ENCODE measurements at regions not wholly inside any gene's neighbourhood (a gene's known extent, or its start where the extent isn't known, plus 50 kb on each side); places are given as distances from the start of the nearest gene placed in this dataset.
A peak's percentile ranks its signal among the peaks of the same experiment; 100 is the strongest.

DNA sequence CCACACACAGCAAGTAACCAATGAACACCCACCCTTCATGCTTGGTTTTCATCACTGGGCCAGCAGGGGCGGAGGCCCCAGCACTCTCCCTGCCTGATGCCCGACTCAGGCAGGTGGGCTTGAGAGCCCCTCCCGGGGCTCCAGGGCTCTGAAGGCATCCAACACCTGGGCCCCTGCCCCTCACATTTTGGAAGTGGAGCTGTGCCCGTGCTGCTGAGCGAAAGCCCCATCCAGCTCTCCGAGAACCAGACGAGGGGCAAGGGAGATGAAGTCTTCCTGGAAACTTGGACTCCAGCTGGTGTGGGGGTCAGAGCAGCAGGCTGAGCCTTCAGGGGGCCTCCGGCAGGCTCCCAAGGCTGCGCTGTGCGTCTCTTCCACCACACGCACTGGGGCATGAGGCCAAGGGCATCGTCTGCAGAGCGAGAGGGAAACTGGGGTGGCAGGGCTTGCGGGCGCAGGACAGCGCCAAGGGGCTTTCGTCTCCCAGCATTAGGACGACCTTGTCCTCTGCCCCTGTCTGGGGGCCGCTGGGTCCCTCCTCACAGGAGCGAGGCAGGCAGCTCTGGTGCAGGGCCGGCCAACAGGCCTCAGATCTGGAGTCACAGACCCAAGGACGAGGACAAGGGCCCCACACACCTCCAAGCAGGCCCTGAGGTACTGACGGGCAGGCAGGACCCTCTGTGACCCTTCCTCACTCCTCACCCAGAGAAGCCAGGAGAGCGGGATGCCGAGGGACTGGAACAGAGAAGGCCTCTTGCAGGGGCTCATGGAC, 108.3 kb upstream of the FAM20C start:
- DNase-seq (ENCODE audit: low read depth, low spot score) = no peak

GRCh38 chr7:84633-85020, 107.7 kb upstream of the FAM20C start:
- DNase-seq (ENCODE audit: low read depth, low spot score) = no peak

DNA sequence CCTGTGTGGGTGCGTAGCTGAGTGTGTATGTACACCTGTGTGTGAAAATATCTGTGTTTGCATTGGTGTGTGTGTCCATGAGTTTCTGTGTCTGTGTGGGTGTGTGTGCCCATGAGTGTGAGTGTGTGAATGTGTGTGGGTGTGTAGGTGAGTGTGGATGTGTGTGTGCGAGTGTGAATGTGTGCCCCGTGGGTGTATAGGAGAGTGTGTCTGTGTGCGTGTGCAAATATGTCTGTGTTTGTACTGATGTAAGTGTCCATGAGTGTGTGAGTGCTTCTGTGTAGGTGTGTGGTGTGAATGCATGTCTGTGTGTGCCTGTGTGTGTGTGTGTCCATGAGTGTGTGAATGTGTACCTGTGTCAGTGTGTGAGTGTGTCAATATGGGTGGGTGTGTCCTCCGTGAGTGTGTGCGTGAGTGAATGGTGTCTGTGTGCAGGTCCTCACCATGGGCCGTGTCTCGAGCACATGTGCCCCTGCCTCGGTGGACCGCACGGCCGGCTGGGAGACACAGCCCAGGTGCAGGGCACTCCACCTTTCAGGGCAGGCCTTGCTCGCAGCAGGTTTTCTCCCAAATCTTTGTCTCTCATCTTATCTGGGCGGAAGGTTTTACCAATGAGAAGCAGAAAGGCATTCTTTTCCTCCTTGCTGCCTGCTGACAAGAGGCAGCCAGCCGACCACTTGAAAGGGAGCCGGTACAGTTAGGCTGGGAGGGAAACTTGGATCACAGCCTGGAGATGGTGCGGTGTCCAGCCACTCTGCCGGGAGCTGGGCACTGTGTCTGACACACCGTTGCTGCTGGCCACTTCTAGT, 107.1 kb upstream of the FAM20C start:
- no peak for DNase-seq (ENCODE audit: low read depth, low spot score)

DNA sequence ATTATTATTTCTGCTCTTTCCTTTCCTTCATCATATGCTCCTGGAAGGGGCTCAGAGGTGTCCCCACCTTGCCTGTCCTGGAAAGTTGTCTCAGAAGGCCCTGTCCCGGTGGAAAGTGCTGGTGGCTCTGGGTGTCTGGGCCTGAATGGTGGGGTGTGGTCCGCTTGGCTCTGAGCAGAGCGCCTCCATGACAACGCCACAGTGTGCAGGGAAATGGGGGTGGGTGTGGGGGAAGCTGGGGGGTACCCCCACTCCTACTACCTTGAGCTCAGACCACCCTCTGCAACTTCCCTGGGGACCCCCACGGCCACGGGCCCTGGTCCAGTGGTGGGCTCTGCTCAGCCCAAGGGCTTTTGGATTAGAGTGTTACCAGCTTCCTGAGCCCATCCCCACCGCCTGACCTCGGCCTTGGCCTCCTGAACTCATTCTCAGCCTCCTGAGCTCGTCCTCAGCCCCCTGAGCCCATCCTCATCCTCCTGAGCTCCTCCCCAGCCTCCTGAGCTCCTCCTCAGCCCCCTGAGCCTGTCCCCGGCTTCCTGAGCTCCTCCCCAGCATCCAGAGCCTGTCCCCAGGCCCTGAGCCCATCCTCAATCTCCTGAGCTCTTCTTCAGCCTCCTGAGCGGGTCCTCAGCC, 106.4 kb upstream of the FAM20C start:
- DNase-seq (ENCODE audit: low read depth, low spot score) = no peak

DNA sequence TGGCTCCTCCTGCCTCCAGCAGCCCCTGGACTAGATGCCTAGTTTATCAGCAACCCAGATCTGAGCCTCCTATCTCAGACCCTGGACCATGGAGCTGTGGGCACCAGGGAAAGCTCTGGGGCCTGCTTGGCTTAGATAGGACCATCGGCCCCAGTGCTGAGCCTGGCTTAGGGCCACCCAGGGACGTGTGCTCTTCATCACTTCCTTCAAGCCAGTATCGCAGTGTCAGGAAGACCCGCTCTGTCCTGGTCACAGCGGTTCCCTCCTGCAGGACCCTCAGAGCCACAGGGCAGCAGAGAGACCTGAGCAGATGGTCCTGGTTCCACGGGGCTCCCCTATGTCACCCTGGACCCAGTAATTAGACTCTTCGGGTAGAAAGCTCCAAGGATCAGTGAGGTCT, 105.7 kb upstream of the FAM20C start:
- DNase-seq (ENCODE audit: low read depth, low spot score) = no peak

DNA sequence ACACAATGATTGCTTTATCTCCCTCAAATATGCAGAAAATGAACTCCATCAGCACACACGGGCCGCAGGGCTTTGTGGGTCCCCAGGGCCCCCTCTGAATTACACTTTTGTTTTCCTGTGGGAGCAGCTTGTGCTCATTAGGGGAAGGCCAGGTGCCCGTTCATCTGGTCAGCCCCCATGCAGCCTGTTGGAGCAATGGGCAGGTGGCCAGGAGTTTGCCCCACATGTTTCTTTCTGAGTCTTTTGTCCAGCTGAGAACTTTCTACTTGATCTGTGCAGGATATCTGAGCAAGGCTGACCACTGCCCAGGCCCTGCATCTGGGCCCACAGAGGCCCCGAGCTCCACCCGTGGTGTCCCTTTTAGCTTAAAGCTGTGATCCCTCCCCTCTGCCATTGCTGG, 105.3 kb upstream of the FAM20C start:
- DNase-seq (ENCODE audit: low read depth, low spot score) = no peak

DNA sequence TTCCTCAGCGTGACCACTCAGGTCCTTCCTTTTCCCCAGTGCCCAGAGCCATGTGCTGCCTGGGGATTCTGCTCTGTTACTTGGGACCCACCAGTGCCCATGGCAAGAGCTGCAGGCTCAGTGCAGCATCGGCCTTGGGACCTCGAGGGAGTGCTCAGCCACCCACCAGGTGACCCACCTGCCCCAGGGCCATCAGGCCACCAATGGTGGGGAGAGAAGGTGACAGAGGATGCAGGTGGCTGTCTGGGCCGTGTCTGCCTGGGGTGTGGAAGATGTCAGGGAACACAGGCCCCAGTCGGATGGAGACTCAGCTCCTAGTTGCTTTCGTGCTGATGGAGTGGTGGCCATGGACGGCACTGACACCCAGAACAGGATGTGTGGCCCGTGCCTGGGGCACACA, 104.7 kb upstream of the FAM20C start:
- DNase-seq (ENCODE audit: low read depth, low spot score) = no peak

DNA sequence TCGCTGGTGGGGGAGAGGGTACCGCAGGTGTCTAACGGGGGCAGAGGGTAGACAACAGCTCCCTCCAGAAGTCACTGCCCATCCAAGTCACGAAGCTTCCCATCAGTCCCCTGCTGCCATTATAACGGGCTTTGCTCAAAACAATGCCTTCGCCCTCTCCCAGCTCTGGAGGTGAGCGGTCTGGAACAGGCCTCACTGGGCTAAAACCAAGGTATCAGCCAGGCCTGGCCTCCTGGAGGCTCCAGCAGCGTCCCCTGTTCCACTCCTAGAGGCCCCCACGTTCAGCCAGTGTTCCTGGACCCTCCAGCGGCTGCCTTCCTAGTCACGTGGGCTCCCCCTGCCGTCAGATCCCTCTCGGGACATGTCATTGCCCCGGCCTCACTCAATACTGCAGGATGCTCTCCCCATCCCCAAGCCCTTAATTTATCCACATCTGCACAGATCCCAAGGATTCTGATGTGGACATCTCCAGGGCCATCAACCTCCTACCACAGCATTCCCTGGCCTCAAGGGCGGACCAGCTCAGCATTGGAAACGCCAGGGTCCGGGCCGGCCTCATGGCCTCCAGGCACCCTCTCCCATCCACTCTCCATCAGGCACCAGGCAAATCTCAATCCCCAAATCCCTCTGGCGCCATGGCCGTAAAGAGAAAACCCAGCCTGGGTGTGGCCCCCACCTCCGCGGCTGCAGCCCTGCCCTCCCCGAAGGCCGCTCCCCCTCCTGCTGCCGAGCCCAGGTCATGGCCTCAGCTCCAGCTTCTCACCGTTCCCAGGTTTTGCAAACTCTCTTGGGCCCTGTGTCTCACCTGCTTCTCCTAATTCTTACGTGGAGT, 104.1 kb upstream of the FAM20C start:
- no peak for DNase-seq (ENCODE audit: low read depth, low spot score)

DNA sequence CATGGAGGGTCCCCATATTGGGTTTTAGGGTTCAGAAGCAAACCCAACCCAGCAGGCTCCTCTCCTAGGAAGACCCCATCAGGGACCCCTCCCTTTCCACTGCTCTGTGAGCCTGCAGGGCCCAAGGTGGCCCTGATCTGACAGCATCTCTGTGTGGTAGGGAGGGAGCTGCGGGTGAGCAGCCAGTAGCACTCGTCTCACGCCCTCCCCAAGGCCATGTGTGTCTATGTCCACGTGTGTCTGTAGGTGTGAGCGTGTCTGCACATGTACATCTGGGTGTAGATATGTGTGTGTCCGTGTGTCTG, 103.5 kb upstream of the FAM20C start:
- no peak for DNase-seq (ENCODE audit: low read depth, low spot score)

DNA sequence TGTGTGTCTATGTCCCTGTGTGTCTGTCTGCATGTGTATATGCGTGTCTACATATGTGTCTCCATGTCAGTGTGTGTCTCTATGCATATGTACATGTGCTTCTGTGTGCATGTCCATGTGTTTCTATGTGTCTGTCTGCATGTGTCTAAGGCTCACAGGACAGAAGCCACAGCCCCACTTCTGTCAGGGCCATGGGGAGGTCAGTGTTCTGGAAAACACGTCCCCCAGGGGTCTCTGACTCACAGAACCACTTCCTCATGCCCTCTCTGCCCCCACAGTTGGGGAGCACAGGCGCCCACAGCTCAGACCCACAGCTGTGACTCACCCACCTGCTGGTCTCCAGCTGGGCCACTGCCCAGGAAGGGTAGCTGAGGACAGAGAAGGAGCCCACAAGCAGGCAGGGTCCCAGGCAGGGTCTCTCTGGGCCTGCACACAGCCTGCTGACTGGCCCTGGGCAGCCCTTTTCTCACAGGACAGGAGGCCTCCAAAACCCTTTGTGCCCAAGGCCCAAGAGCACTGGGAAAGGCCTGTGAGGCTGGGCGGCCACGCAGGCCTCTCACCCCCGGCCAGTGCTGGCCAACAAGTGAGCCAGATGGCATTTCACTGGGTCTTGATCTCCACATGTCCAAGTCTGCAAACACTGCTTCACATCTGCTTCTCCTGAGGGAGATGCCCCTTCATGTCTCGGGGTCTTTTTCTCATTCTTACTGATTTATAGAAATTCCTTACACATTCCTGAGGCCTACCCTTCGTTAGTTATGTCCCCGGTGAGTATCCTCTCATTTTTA, 102.9 kb upstream of the FAM20C start:
- DNase-seq (ENCODE audit: low read depth, low spot score) = peak; percentile 29

DNA sequence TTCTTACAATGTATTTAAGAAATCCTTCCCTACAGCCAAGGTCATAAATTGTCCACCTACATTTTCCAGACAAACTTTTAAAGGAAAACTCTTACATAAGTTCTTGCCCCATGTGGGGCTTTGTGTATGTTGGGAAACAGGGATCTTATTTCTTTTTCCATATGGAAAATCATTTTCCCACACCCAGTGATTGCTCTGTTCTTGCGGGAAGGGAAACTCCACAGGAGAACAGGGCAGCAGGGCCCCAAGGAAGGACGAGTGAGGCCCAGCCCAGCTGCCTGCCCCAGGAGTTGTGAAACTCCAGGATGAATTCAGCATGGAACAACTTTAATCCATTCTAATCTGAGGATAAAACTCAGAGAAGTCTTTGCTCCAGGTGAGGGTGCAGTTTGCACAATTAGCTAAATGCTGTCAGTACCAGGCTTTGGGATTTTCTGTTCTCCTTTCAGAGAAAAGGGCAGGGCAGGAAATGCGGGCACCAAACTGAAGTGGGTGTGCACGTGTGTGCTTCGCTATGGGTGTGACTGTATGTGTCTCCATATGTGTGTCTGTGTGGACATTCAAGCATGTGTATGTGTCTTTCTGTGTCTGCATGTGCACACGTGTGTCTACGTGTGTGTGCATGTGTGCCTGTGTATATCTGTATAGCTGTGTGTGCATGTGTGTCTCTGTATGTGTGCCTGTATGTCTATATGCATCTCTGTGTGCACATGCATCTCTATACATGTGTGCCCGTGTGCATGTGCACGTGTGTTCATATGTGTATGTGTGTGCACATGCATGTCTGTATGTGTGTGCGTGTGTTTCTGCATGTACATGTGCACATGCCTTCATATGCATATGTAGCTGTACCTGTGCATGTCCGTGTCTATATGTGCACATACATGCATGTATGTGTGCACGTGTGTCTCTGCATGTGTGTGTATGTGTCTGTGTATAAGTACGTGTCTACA, 102.0 kb upstream of the FAM20C start:
- no peak for DNase-seq (ENCODE audit: low read depth, low spot score)

- DNase-seq (ENCODE audit: low read depth, low spot score) = no peak
Measured at GRCh38 chr7:91396-92175, 100.8 kb upstream of the FAM20C start.

DNA sequence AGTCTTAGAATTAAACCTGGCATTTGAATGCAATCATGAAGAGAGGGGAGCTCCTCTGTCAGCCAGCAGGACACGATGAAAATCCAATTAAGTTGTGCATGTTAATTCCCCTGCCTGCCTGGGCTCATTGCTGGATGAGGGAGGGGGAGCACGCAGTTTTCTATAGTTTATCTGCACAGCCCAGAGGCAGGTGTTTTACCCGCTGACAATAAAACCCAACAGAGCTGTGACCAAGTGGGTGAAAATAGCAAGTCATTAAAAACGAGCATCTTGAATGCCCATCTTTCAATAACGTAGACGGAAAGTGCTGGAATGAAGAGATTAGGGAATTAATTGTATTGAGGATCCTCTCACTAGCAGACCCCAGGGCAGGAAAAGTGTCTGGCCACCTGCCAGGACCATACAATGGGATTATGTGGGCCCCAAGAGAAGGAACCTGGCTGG, 100.1 kb upstream of the FAM20C start:
- no peak for DNase-seq (ENCODE audit: low read depth, low spot score)

DNA sequence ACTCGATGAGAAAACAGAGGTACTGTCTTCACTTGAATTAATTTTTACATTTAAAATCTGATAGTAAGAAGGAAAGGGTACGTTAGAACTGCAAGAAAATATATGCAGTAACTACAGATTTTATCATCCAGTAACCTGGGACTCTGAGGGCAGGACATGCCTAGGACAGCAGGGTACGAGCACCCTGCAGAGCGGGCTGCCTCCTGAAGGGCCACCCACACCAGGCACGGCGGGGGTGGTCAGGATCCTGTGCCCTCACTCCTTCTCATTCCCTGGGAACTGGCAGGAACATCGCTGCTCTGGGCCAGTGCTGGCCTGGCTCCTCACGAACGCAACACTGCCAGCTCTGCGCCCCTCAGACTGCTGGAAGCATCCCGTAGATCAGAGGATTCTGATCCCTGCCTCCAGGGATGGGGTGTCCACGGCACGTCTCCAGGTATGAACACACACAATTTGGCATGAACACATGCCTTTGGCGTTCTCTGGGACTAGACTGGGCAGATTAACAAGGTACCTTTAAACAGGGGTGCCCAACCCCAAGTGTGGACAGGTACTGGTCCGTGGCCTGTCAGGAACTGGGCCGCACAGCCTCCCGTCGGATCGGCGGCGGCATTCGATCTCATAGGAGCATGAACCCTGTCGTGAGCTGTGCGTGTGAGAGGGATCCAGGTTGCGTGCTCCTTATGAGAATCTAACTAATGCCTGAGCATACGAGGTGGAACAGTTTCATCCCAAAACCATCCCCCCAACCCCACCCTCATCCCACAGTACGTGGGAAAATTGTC, 99.3 kb upstream of the FAM20C start:
- no peak for DNase-seq (ENCODE audit: low read depth, low spot score)

- no peak for DNase-seq (ENCODE audit: low read depth, low spot score)
Measured at GRCh38 chr7:94251-94801, 98.0 kb upstream of the FAM20C start.

GRCh38 chr7:95180-95862, 97.0 kb upstream of the FAM20C start:
- DNase-seq (ENCODE audit: low read depth, low spot score) = no peak

- DNase-seq (ENCODE audit: low read depth, low spot score) = no peak
Measured at GRCh38 chr7:95863-96260, 96.5 kb upstream of the FAM20C start.
